NCI-H187 treated with DMSO at 0.1 percent for 48 hours (cell line): ENCODE measurements at regions not wholly inside any gene's neighbourhood (a gene's known extent, or its start where the extent isn't known, plus 50 kb on each side); places are given as distances from the start of the nearest gene placed in this dataset.

Experiments used
- DNase-seq: peaks from one replicate; lab custom pipeline; 2025; lab: John Stamatoyannopoulos, UW

DNA sequence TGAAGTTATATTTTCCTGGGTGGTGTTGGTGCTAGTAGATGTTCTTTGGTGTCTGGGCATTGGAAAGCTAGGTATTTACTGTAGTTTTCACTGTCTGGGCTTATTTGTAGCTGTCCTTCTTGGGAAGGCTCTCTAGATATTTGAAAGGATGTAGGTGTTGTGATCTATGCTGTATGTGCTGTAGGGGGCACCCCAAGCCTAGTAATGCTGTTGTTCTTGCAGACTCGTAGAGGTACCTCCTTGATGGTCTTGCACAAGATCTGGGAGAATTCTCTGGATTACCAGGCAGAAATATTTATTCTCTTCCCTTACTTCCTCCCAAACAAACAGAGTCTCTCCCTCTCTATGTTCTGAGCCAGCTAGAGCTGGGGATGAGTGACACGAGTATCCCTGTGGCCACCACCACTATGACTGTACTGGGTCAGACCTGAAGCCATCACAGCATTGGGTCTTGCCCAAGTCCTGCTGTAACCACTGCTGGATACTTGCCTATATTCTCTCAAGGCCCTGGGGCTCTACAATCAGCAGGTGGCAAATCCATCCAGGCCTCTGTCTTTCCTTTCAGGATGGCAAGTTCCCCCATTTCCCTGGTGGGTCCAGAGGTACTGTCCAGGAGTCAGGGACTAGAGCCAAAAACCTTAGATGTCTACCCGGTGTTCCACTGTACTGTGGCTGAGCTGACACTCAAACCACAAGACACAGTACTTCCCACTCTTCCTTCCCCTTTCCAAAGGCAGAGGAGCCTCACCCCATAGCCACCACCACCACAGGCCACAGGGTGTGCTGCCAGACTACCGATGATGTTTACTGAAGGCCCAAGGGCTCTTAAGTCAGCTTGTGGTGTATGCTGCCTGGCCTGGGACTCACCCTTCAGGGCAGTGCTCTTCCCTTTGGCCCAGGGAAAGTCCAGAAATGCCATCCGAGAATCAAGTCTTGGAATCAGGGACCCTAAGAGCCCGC lies 195.2 kb upstream of the DPPA4 start:
- no peak for DNase-seq

DNA sequence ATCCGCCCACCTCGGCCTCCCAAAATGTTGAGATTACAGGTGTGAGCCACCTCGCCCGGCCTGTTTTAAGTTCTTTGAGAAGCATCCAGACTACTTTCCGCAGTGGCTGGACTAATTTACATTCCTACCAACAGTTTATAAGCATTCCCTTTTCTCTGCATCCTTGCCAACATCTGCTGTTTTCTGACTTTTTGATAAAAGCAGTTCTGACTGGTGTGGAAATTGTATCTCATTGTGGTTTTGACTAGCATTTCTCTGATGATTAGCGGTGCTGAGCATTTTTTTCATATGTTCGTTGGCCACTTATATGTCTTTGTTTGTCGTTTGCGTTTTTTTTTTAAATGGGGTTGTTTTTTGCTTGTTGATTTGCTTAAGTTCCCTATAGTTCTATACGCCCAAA lies 208.4 kb upstream of the DPPA4 start:
- DNase-seq = no peak

DNA sequence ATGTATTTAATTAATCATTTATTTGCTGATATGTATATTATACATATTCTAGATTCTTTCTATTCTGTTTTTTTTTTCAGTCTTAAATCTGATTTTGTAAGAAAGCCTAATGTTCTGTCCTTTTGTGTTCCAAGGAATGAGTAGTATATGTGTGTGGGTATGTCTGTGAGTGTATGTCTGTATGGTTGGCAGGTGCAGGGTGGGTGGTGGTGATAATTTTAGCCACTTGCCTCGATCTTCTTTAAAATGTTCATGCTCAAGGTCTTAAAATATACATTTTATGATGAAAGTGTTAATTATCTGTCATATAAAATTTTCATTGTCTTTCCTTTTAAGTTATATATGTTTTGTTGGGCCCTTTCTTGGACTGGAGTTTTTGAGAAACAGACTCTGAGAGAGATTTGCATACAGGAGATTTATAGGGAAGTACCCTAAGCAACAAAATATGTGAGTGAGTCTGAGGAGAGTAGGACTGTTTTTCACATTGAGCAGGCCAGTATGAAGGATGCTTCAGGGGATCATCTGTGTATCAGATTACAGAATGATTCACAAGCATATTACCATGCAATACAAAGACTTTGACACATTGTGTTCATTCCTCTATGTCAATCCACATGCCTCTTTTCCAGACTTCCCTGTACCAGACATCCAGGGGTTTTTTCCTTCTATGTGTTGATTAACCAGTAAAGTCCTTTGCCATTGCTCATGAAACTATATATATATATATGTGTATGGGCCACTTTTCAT lies 211.0 kb upstream of the DPPA4 start:
- DNase-seq = no peak

DNA sequence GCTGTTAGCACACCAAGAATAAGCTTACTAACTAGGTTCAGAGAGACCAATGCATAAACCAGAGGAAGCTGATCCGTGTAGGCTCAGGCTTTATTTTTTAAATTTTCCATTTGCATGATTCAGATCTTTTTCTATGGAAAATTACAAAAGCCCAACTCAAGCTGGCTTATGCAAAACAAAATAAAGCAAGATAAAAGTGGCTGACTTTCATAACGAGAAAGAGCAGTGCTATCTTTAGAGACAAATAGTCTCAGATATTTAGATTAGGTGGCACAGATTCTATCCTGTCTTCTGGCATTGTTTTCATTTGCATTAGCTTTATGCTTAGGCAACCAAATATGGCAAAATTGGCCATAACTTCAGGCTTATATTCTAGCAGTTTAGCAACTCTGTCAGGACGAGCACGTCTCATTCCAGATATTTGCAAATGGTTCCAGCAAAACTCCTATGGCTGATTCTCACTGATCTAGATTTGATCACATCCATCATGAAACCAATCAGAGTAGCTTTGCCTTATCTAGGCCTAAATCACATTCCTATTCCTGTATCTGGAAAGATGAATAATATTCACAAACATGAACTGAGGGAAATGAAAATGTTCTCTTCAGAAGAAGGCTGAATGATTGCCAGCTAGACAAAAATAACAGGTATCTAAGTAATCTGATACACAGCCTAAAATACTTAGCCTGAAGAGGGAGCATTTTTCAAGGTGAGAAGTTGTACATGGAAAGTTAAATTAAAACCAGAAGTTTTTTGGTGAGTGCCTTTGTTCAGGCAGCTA lies 216.4 kb upstream of the DPPA4 start:
- DNase-seq = no peak

DNA sequence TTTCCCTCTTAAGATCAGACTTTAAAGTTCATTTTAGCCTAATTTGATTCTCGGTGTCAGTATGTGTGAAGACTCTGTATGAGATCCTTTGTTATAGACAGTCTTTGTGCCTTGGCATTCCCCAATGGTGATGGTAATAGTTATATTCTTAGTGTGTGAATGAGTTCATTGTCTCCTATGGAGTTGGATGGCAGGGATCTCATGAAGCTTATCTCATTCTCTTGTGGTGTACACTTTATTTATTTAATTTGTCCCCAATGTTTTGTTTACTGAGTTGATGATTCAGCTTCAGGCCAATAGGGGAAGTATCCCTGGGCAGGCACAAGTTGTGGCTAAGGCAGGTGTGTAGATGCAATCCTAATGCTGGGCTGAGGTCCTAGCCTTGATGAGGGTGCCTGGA lies 222.0 kb upstream of the DPPA4 start:
- no peak for DNase-seq

DNA sequence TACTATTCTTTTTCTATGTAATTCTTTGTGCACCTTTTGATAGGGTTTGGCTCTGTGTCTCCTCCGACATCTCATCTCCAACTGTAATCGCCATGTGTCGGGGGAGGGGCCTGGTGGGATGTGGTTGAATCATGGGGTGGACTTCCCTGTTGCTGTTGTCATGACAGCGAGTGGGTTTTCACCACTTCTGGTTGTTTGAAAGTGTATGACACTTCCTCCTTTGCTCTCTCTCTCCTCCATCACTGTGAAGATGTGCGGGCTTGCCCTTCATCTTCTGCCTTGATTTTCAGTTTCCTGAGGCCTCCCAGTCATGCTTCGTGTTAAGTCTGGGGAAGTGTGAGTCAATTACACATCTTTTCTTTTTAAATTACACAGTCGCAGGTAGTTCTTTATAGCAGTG lies 225.8 kb upstream of the DPPA4 start:
- no peak for DNase-seq

DNA sequence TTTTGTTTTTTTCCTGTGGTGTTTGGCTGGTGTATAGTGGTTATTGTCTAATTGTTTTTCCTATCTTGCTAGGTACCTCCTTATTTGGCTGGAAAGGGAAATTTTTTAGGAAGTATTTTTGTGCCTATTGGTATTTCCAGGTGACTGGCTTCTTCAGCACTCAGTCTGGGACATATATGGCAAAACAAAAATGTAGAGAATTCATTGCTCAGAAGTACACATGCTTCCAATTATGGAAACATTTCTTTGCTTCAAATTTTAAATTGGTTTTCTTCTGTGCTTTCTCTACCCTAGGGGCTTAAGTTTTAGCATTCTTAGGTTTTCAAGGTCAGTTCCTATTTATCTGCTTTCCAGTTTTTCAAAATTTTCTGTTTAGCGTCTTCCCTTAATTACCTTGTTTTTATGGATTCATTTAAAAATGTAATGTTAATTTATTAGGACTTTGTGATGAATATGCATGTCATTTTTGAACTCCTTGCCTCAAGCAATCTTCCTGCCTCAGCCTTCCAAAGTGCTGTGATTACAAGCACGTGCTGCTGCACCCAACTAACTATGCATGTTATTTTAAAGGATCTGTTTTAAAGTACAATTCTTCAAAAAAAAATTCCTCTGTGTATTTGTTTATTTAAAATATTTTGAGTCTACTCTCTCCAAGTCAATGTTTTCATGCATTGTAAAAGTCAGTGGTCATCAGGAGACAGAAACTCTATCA lies 231.9 kb upstream of the DPPA4 start:
- DNase-seq = no peak

DNA sequence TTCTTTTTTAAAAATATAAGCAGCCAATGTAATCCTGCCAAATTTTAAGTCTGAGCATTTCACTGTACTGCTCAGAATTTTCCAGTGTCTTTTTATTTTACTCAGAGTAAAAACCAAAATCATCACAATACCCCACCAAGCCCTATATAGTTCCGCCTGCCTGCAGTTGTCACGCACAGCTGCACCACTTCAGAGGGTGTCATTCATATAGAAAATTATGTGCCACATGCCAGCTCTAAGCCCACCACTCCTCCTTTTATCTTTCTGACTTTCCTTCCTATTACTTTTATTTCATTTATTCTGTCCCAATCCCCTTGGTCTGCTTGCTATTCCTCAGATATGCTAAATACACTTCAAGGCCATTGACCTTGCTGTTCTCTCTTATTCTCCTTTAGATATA lies 233.1 kb upstream of the DPPA4 start:
- DNase-seq = no peak

DNA sequence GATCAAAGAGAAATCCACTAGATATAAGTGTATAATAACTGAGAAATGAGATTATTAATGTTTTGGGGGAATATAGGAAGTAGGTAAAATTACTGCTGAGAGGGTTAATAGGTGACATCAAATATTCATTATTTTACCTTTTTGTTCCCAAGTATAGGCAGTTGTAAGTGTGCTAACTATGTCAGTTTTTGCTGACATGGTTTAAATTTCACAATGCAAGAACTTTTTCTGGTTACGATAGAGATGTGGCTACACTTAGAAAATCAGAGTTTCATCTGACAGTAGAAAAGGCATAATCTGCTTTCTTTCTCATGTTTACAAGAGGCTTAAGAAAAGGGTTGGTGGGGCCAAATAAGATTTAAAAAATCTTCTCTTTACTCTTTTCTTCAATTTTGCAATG lies 235.0 kb upstream of the DPPA4 start:
- DNase-seq = no peak

DNA sequence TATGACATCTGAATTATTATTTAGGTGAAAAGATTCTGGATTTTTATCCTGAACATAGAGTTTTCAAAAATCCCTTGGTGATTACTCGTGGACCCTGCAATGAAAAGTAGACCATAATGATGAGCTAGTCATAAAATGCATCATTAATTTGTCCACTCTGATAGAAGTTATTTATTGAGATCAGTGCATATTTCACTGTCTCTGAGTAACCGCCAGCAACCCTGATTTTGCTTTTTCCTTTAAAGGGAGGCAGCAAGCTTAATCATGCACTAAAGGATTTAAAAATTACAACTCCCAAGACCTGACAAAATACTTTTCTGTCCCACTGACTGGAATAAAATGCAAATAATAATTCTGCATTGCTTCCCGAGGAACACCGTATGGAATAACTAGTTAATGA lies 259.6 kb upstream of the DPPA4 start:
- no peak for DNase-seq

DNA sequence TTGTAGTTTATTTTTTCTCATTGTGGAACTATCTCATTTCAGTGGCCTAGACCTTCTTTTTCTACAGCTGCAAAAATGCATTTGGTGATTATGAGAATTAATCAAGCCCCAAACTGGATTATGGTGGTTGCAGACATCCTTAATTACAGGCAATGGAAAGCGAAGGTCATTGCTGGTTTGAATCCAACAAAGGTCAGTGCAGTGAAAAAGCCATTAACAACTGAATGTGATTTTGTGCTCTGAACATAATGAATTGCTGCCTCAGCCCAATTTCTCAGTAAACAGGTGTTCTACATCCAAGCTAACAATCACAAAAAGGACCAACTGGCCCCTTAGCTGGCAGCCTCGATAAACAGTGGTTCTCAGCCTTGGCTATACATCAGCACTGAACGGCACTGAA lies 260.1 kb upstream of the DPPA4 start:
- no peak for DNase-seq

DNA sequence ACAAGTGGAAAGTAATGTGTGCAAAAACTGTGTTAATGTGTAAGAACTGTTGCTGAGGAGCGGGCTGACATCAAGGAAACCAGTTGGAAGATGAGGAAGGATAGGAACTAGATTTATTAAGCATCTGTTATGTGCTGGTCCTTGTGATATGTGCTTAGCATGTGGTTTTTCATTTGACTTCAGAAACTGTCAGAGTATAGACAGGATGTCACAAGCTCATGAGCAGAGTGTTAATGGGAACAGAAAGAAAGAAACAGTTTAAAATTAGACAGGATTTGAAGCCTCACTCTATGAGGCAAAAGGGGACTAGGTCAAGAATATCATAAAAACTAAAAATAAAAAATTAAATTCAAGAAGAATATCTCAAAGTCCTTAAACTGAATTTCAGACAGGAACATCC lies 270.6 kb upstream of the DPPA4 start:
- DNase-seq = no peak

DNA sequence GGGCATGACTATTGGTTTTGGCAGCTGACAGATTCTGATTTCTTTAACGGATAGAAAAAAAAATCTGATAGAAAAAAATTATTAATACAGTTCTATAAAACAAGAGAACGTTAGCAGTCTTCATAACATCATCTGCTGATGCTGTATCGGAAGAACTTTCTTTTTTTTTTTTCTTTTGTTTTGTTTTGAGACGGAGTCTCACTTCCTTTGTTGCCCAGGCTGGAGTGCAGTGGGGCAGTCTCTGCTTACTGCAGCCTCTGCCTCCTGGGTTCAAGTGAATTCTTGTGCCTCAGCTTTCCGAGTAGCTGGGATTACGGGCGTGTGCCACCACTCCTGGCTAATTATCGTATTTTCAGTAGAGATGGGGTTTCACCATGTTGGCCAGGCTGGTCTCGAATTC lies 271.2 kb upstream of the DPPA4 start:
- no peak for DNase-seq

DNA sequence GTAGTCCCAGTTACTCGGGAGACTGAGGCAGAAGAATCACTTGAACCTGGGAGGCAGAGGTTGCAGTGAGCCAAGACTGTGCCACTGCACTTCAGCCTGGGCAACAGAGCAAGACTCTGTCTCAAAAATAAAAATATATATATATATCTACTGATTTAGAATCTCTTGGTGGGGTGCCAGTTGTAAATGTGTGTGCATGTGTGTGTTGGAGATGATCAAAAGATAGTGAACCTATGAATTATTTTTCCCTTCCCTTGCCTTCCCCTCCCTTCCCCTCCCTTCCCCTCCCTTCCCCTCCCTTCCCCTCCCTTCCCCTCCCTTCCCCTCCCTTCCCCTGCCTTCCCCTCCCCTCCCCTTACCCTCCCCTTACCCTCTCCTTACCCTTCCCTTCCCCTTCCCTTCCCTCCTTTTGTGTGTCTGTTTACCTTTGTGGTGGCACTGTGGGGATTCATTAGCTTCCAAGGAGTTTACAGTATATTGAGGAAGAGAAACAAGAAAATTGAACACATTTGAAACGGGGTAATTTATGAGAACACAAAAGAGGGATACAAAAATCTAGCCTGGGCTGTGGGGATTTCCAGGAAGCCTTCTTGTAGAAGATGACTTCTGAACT lies 281.5 kb upstream of the DPPA4 start:
- no peak for DNase-seq

DNA sequence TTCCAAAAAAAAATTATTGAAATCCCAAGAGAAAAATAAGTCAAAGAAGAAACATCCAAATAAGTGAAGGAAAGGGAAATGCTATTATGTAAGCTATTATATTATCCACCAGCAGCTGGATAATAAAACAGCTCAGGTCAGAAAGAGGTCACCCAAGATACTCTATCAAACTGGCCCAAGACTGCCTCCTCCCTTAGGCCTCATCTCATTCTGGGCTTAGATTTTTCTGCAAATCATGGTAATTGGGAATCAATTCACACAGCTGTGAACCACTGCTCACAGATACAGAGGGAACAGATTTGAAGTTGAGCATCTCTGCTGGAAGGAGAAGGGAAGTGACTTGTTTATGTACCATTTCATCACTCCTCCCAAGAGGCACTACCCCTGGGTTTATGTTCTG lies 294.6 kb upstream of the DPPA4 start:
- no peak for DNase-seq

DNA sequence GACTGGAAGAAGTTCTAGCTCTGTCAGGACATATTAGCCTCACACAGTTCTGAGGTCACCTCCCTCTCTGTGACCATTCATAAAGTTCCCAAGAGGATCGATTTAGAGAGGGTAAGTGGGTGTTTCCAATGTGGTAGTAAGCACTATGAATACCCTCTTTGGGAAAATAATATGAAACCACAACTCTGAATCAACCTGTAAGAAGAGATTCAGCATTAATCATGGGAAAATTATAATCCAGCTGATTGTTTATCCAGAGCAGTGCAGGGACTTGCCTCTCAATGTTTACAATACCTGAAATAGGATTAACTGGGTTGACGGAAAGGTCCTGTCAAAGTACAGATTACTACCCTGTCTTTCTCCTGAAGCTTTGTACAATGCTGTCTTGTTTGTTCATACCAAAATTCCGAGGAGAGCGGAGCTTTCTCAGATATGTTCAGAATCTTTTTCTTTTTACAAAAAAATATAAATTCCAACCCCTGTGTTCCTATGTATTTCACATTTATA lies 302.9 kb upstream of the DPPA4 start:
- DNase-seq = no peak

DNA sequence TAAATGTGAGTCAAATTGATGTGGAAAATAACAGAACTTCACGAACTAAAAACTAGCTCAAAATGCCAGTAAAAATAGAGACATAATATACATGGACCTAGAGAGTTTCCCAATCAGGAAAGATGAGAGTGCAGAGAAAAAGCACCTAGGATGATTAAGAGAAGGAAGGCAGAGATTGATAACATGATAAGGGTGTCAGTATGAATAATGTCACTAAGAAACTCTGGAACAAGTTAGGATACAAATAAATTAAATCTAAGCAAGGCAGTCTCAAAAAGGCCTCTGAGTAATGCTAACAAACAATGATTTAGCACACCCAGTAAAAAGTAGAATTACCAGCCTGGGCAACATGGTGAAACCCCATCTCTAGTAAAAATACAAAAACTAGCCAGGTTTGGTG lies 304.7 kb upstream of the DPPA4 start:
- DNase-seq = no peak

DNA sequence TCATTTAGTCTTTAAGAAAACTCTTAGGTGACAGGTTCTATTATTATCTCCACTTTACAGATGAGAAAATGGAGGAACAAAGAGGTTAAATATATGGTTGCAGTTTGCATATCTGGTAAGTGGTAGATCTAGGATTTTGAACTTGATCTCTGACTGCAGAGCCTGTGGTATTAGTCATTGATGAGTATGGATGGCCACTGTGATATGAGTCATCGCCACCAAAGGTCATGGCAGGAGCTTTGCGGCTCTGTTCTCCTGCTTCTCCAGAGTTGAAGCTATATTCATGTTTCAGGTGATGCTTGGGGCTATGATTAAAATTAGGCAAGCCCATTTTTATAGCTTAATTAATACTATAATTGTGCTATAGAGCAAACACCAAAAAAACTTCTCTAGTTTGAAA lies 306.2 kb upstream of the DPPA4 start:
- no peak for DNase-seq

DNA sequence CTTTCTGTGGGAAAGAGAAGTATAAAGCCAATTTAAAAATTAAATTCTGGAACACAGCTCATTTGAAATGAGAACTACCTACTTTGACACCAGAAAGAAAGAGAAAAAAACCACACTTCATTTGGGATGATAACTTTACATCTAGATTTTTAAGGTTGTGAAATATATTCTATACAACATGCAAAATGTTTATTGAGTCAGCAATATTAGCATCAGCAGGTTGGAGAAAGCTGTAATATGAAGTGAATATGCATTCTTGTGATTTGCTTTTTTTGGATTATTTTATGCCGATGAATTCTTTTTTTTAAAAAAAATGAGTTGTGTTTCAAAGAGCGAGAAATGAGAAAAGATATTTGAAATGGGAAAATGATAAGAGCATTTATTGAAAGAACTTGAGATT lies 307.0 kb upstream of the DPPA4 start:
- no peak for DNase-seq

DNA sequence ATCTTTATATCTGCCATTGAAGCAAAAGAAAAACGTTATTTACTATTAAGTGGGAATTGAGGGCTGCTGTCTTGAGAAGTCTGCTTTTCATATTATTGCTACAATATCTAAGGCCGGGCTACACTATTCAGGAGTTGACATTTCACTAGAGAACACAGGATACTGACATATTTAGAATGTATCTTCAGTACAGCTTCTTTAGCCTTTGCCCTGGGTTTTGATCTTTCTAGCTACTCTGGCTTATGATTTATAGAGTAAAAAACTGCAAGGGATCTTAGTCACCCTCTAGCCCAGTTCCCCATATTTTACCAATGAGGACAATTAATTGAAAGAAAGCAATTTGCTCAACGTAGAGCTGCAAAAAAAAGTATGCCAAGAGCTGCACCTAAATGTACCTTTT lies 307.4 kb upstream of the DPPA4 start:
- DNase-seq = no peak

DNA sequence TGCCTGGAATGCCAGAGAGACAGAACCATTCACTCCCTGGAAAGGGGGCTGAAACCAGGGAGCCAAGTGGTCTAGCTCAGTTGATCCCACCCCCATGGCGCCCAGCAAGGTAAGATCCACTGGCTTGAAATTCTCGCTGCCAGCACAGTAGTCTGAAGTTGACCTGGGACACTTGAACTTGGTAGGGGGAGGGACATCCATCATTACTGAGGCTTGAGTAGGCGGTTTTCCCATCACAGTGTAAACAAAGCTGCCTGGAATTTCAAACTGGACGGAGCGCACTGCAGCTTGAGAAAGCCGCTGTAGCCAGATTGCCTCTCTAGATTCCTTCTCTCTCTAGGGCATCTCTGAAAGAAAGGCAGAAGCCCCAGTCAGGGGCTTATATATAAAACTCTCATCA lies 310.7 kb upstream of the DPPA4 start:
- DNase-seq = no peak
